ENCODE measurements at regions not wholly inside any gene's neighbourhood (a gene's known extent, or its start where the extent isn't known, plus 50 kb on each side); places are given as distances from the start of the nearest gene placed in this dataset.
"Not testable (repeated sequence)": the region's sequence is repeated elsewhere in the genome, so short reads cannot be mapped to it uniquely, and the experiment has no call there.

GRCh38 chr2:105540642-105541041 lies 141.8 kb upstream of the FHL2 start:
- no peak overlapping the region for H3K4me3 ChIP-seq (ENCODE audit: low read depth, low read length)
- no peak for DNase-seq (ENCODE audit: low read depth)
- no peak for TF ChIP-seq CTCF (conservative IDR thresholded peaks at IDR 0.05; ENCODE audit: low read depth, low read length)

- TF ChIP-seq CTCF (conservative IDR thresholded peaks at IDR 0.05; ENCODE audit: low read depth, low read length) = no peak
- no peak overlapping the region for H3K4me3 ChIP-seq (ENCODE audit: low read depth, low read length)
- DNase-seq (ENCODE audit: low read depth) = no peak
Measured at GRCh38 chr2:105539331-105539730, 140.5 kb upstream of the FHL2 start.

- H3K4me3 ChIP-seq (ENCODE audit: low read depth, low read length) = no peak overlapping the region
- TF ChIP-seq CTCF (conservative IDR thresholded peaks at IDR 0.05; ENCODE audit: low read depth, low read length) = no peak
- DNase-seq (ENCODE audit: low read depth) = no peak
Measured at GRCh38 chr2:105538840-105539239, 140.0 kb upstream of the FHL2 start.

- TF ChIP-seq CTCF (conservative IDR thresholded peaks at IDR 0.05; ENCODE audit: low read depth, low read length) = no peak
- H3K4me3 ChIP-seq (ENCODE audit: low read depth, low read length) = no peak overlapping the region
Measured at GRCh38 chr2:105537920-105538319, 139.1 kb upstream of the FHL2 start.

GRCh38 chr2:105537466-105537865 lies 138.6 kb upstream of the FHL2 start:
- no peak for DNase-seq (ENCODE audit: low read depth)

More at GRCh38 chr2:105537920-105538319, 139.1 kb upstream of the FHL2 start:
- DNase-seq (ENCODE audit: low read depth) = no peak

GRCh38 chr2:105536175-105536574 lies 137.3 kb upstream of the FHL2 start:
- no peak overlapping the region for H3K4me3 ChIP-seq (ENCODE audit: low read depth, low read length)
- no peak for DNase-seq (ENCODE audit: low read depth)
- TF ChIP-seq CTCF (conservative IDR thresholded peaks at IDR 0.05; ENCODE audit: low read depth, low read length) = no peak

More at GRCh38 chr2:105537466-105537865, 138.6 kb upstream of the FHL2 start:
- no peak overlapping the region for H3K4me3 ChIP-seq (ENCODE audit: low read depth, low read length)
- no peak for TF ChIP-seq CTCF (conservative IDR thresholded peaks at IDR 0.05; ENCODE audit: low read depth, low read length)

- DNase-seq (ENCODE audit: low read depth) = not testable (repeated sequence)
Measured at GRCh38 chr2:105529258-105529657, 130.4 kb upstream of the FHL2 start.

More at GRCh38 chr2:105529258-105529657, 130.4 kb upstream of the FHL2 start:
- not testable (repeated sequence) for H3K4me3 ChIP-seq (ENCODE audit: low read depth, low read length)
